GM23248 (cell line): ENCODE measurements at regions not wholly inside any gene's neighbourhood (a gene's known extent, or its start where the extent isn't known, plus 50 kb on each side); places are given as distances from the start of the nearest gene placed in this dataset.

Source experiments
- DNase-seq: peaks from one replicate; pipeline ENCODE4 v3.0.0-alpha.2; 2015
- H2AFZ ChIP-seq: fragments of 200-600 bp; sonication (generic); 2 replicates; pipeline ENCODE4 v1.6.1; 2016; ENCODE audit warnings: antibody characterized with exemption
- H3F3A ChIP-seq: fragments of 200-600 bp; sonication (generic); 2 replicates; pipeline ENCODE4 v1.6.1; 2016; ENCODE audit warnings: mild to moderate bottlenecking, antibody characterized with exemption, mixed run types; ENCODE audit not compliant: insufficient read depth
- H3K27ac ChIP-seq: fragments of 200-600 bp; sonication (generic); 2 replicates; pipeline ENCODE4 v1.5.1; 2016; ENCODE audit warnings: mild to moderate bottlenecking
- H3K27me3 ChIP-seq: fragments of 200-600 bp; sonication (generic); replicated peaks from 2 replicates; pipeline ENCODE4 v1.6.1; 2016; ENCODE audit warnings: mild to moderate bottlenecking; ENCODE audit not compliant: insufficient read depth
- H3K36me3 ChIP-seq: fragments of 200-600 bp; sonication (generic); 2 replicates; pipeline ENCODE4 v1.6.1; 2016; ENCODE audit warnings: low read depth, mild to moderate bottlenecking
- H3K4me1 ChIP-seq: fragments of 200-600 bp; sonication (generic); 2 replicates; pipeline ENCODE4 v1.6.1; 2016; ENCODE audit warnings: mild to moderate bottlenecking; ENCODE audit not compliant: insufficient read depth
- H3K4me2 ChIP-seq: fragments of 200-600 bp; sonication (generic); one replicate; pipeline ENCODE4 v1.6.1; 2016; ENCODE audit warnings: mild to moderate bottlenecking; ENCODE audit not compliant: unreplicated experiment
- H3K4me3 ChIP-seq: fragments of 200-600 bp; sonication (generic); 2 replicates; pipeline ENCODE4 v1.5.1; 2016; ENCODE audit warnings: mild to moderate bottlenecking
- H3K79me2 ChIP-seq: fragments of 200-600 bp; sonication (generic); 2 replicates; pipeline ENCODE4 v1.6.1; 2016; ENCODE audit warnings: mild to moderate bottlenecking; ENCODE audit not compliant: insufficient read depth
- H3K9ac ChIP-seq: fragments of 200-600 bp; sonication (generic); 2 replicates; pipeline ENCODE4 v1.6.1; 2016; ENCODE audit warnings: mild to moderate bottlenecking
- H3K9me2 ChIP-seq: fragments of 200-600 bp; sonication (generic); 2 replicates; pipeline ENCODE4 v1.6.1; 2016; ENCODE audit warnings: mixed run types, mild to moderate bottlenecking, moderate library complexity; ENCODE audit not compliant: insufficient read depth
- H3K9me3 ChIP-seq: fragments of 200-600 bp; sonication (generic); one replicate; pipeline ENCODE4 v1.6.1; 2017; ENCODE audit warnings: low read depth
- H4K20me1 ChIP-seq: fragments of 200-600 bp; sonication (generic); 2 replicates; pipeline ENCODE4 v1.6.0; 2016; ENCODE audit not compliant: insufficient read depth
- EZH2 ChIP-seq: fragments of 200-600 bp; sonication (generic); IDR thresholded peaks from 2 replicates; pipeline ENCODE4 v1.6.1; 2018; ENCODE audit warnings: antibody characterized with exemption, mild to moderate bottlenecking; ENCODE audit not compliant: insufficient read depth, poor library complexity, severe bottlenecking
- EZH2phosphoT487 ChIP-seq: fragments of 200-600 bp; sonication (generic); IDR thresholded peaks from 2 replicates; pipeline ENCODE4 v1.6.1; 2018; ENCODE audit warnings: antibody characterized with exemption, moderate library complexity, mild to moderate bottlenecking, low read depth; ENCODE audit not compliant: insufficient read depth
- WGBS, 2 experiments: methylation state at CpG; one replicate each; pipeline ENCODE4 v1.1.6; 2015 to 2017; ENCODE audit warnings: low lambda C conversion rate in 2 of 2, low coverage in 1 of 2; ENCODE audit errors: missing lambda C conversion rate in 2 of 2; 5-methylcytosine and 5-hydroxymethylcytosine counted together
- in situ Hi-C: fragments of 300-500 bp; cut with MboI; formaldehyde crosslinking; loops from 2 replicates; pipeline ENCODE4 v1.15.0; 2020

- Histone ChIP-seq H3F3A (no peaks in the 10 kb centered on the region), H3K9me2 (no peaks in the 10 kb centered on the region), H3K79me2 (no peaks in the 10 kb centered on the region), H3K9ac (no peak overlapping the region), H3K27me3 (no peaks in the 10 kb centered on the region), H3K4me1 (no peaks in the 10 kb centered on the region), H3K4me2 (no peak overlapping the region), H3K27ac (no peak overlapping the region), H2AFZ (no peak overlapping the region), H3K4me3 (no peak overlapping the region), H3K9me3 (no peaks in the 10 kb centered on the region), H3K36me3 (no peaks in the 10 kb centered on the region), H4K20me1 (no peaks in the 10 kb centered on the region)
- WGBS, 2 experiments, result 54 to 68% methylated on average over 2 of the region's 2 CpGs
- peak; percentile 59 for DNase-seq
- TF ChIP-seq EZH2phosphoT487 (no peak), EZH2 (no peak)
- in situ Hi-C loops, result no loop called here
These were observed 183.6 kb upstream of the PMFBP1 start for GRCh38 chr16:72355561-72355960.

GRCh38 chr16:72349719-72350118 lies 177.8 kb upstream of the PMFBP1 start:
- WGBS, 2 experiments, result 71 to 78% methylated on average over 3 of the region's 3 CpGs
- H3K79me2 ChIP-seq, result no peaks in the 10 kb centered on the region
- H3K27ac ChIP-seq, result no peak overlapping the region
- no peaks in the 10 kb centered on the region for H3K9me3 ChIP-seq
- in situ Hi-C loops, result no loop called here
- H3K4me3 ChIP-seq, result no peak overlapping the region
- H3K9me2 ChIP-seq, result no peaks in the 10 kb centered on the region
- no peaks in the 10 kb centered on the region for H3K36me3 ChIP-seq
- no peaks in the 10 kb centered on the region for H4K20me1 ChIP-seq
- no peak overlapping the region for H3K9ac ChIP-seq
- DNase-seq, result no peak
- H3K4me1 ChIP-seq, result no peaks in the 10 kb centered on the region
- no peaks in the 10 kb centered on the region for H3F3A ChIP-seq
- no peak for TF ChIP-seq EZH2
- TF ChIP-seq EZH2phosphoT487, result no peak
- H3K4me2 ChIP-seq, result no peak overlapping the region
- H3K27me3 ChIP-seq, result no peaks in the 10 kb centered on the region
- no peak overlapping the region for H2AFZ ChIP-seq

GRCh38 chr16:72332926-72333325 lies 161.0 kb upstream of the PMFBP1 start:
- no peak overlapping the region for H3K4me2 ChIP-seq
- no peaks in the 10 kb centered on the region for H3F3A ChIP-seq
- TF ChIP-seq EZH2phosphoT487 (no peak), EZH2 (no peak)
- H3K4me3 ChIP-seq, result no peak overlapping the region
- H3K9me3 ChIP-seq, result no peaks in the 10 kb centered on the region
- in situ Hi-C loops, result no loop called here
- WGBS, 2 experiments, result 60 to 73% methylated on average over 2 of the region's 2 CpGs
- H4K20me1 ChIP-seq, result no peaks in the 10 kb centered on the region
- H2AFZ ChIP-seq, result no peak overlapping the region
- no peaks in the 10 kb centered on the region for H3K9me2 ChIP-seq
- no peaks in the 10 kb centered on the region for H3K27me3 ChIP-seq
- H3K36me3 ChIP-seq, result no peaks in the 10 kb centered on the region
- no peak overlapping the region for H3K9ac ChIP-seq
- H3K79me2 ChIP-seq, result no peaks in the 10 kb centered on the region
- no peaks in the 10 kb centered on the region for H3K4me1 ChIP-seq
- no peak overlapping the region for H3K27ac ChIP-seq
- no peak for DNase-seq

GRCh38 chr16:72324578-72324977 lies 152.6 kb upstream of the PMFBP1 start:
- H3K4me2 ChIP-seq, result no peak overlapping the region
- in situ Hi-C loops, result no loop called here
- H3K4me1 ChIP-seq, result no peaks in the 10 kb centered on the region
- no peak for DNase-seq
- H3K27me3 ChIP-seq, result no peaks in the 10 kb centered on the region
- TF ChIP-seq EZH2phosphoT487, result no peak
- TF ChIP-seq EZH2, result no peak
- H3K36me3 ChIP-seq, result no peaks in the 10 kb centered on the region
- H3K9me3 ChIP-seq, result no peaks in the 10 kb centered on the region
- H2AFZ ChIP-seq, result no peak overlapping the region
- H3F3A ChIP-seq, result no peaks in the 10 kb centered on the region
- no peaks in the 10 kb centered on the region for H3K9me2 ChIP-seq
- H3K4me3 ChIP-seq, result no peak overlapping the region
- H3K9ac ChIP-seq, result no peak overlapping the region
- H4K20me1 ChIP-seq, result no peaks in the 10 kb centered on the region
- H3K27ac ChIP-seq, result no peak overlapping the region
- WGBS, 2 experiments, result 78 to 86% methylated on average over 7 of the region's 7 CpGs
- H3K79me2 ChIP-seq, result no peaks in the 10 kb centered on the region

DNA sequence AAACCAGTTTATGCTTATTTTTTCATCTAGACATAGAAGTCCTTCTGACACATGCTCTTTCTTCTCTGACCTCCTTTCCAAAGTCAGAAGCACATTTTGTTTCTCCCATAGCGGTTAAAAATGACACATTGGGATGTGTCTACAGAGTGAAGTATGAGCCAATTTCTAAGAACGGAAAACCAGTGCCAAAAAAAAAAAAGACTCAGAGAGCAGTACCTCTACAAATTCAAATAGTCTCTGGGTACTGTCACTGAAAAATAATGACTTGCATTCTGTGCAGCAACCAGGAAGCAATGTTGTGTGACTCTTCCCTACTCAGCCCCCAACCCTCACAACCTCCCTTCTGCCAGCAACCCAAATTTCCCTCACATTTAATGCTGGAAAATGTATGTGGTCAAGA lies 145.5 kb upstream of the PMFBP1 start:
- peak; percentile 86 for DNase-seq
- Histone ChIP-seq H3K4me1 (peaks cover 23% of the 10 kb centered on the region), H3K9ac (peak overlapping the region; percentile 20; the same call in 1 of the 2 replicates), H3K79me2 (no peaks in the 10 kb centered on the region), H3F3A (peaks cover 8% of the 10 kb centered on the region; the same call in 1 of the 2 replicates), H3K9me3 (no peaks in the 10 kb centered on the region), H3K36me3 (no peaks in the 10 kb centered on the region), H3K27me3 (no peaks in the 10 kb centered on the region), H3K4me3 (peak overlapping the region; percentile 49), H3K9me2 (no peaks in the 10 kb centered on the region), H2AFZ (peak overlapping the region; percentile 21), H4K20me1 (no peaks in the 10 kb centered on the region), H3K27ac (peak overlapping the region; percentile 45), H3K4me2 (peak overlapping the region; percentile 67)
- in situ Hi-C loops, result no loop called here
- 1 to 3% methylated on average over 2 of the region's 2 CpGs for WGBS, 2 experiments
- TF ChIP-seq EZH2phosphoT487 (no peak), EZH2 (no peak)
